ENCODE measurements at regions not wholly inside any gene's neighbourhood (a gene's known extent, or its start where the extent isn't known, plus 50 kb on each side); places are given as distances from the start of the nearest gene placed in this dataset.

GRCh38 chr10:10816447-10816846, 201.2 kb upstream of the CELF2 start:
- no peak overlapping the region for H3K4me3 Mint-ChIP-seq (ENCODE audit: unreplicated experiment)
- TF ChIP-seq CTCF (IDR thresholded peaks at IDR 0.05; ENCODE audit: partially characterized antibody, unreplicated experiment): no peak

GRCh38 chr10:10817609-10818008, 200.1 kb upstream of the CELF2 start:
- Mint-ChIP-seq H3K27ac (ENCODE audit: unreplicated experiment) (no peak overlapping the region), H3K27me3 (ENCODE audit: unreplicated experiment) (no peaks in the 10 kb centered on the region), H3K4me3 (ENCODE audit: unreplicated experiment) (no peak overlapping the region), H3K36me3 (ENCODE audit: unreplicated experiment) (peaks cover 12% of the 10 kb centered on the region), H3K9me3 (ENCODE audit: unreplicated experiment) (peaks cover 6% of the 10 kb centered on the region), H3K4me1 (ENCODE audit: low read depth, unreplicated experiment) (no peaks in the 10 kb centered on the region)
- TF ChIP-seq CTCF (IDR thresholded peaks at IDR 0.05; ENCODE audit: partially characterized antibody, unreplicated experiment): no peak
- no peak for DNase-seq

More at GRCh38 chr10:10816447-10816846, 201.2 kb upstream of the CELF2 start:
- Mint-ChIP-seq H3K27me3 (ENCODE audit: unreplicated experiment) (no peaks in the 10 kb centered on the region), H3K9me3 (ENCODE audit: unreplicated experiment) (peaks cover 7% of the 10 kb centered on the region), H3K36me3 (ENCODE audit: unreplicated experiment) (peaks cover 12% of the 10 kb centered on the region), H3K4me1 (ENCODE audit: low read depth, unreplicated experiment) (no peaks in the 10 kb centered on the region), H3K27ac (ENCODE audit: unreplicated experiment) (no peak overlapping the region)
- DNase-seq: no peak

GRCh38 chr10:10818082-10818481, 199.6 kb upstream of the CELF2 start:
- Mint-ChIP-seq H3K9me3 (ENCODE audit: unreplicated experiment) (peaks cover 4% of the 10 kb centered on the region), H3K27ac (ENCODE audit: unreplicated experiment) (no peak overlapping the region), H3K27me3 (ENCODE audit: unreplicated experiment) (no peaks in the 10 kb centered on the region), H3K36me3 (ENCODE audit: unreplicated experiment) (peaks cover 12% of the 10 kb centered on the region), H3K4me3 (ENCODE audit: unreplicated experiment) (no peak overlapping the region), H3K4me1 (ENCODE audit: low read depth, unreplicated experiment) (no peaks in the 10 kb centered on the region)
- TF ChIP-seq CTCF (IDR thresholded peaks at IDR 0.05; ENCODE audit: partially characterized antibody, unreplicated experiment): no peak
- no peak for DNase-seq

- no peak for DNase-seq
- Mint-ChIP-seq H3K27ac (ENCODE audit: unreplicated experiment) (no peak overlapping the region), H3K36me3 (ENCODE audit: unreplicated experiment) (peaks cover 12% of the 10 kb centered on the region), H3K27me3 (ENCODE audit: unreplicated experiment) (no peaks in the 10 kb centered on the region), H3K4me3 (ENCODE audit: unreplicated experiment) (no peak overlapping the region), H3K9me3 (ENCODE audit: unreplicated experiment) (peaks cover 4% of the 10 kb centered on the region), H3K4me1 (ENCODE audit: low read depth, unreplicated experiment) (no peaks in the 10 kb centered on the region)
- no peak for TF ChIP-seq CTCF (IDR thresholded peaks at IDR 0.05; ENCODE audit: partially characterized antibody, unreplicated experiment)
Observed at GRCh38 chr10:10819206-10819856, 198.3 kb upstream of the CELF2 start.

GRCh38 chr10:10821926-10822325, 195.7 kb upstream of the CELF2 start:
- Mint-ChIP-seq H3K4me3 (ENCODE audit: unreplicated experiment) (no peak overlapping the region), H3K4me1 (ENCODE audit: low read depth, unreplicated experiment) (no peaks in the 10 kb centered on the region), H3K27me3 (ENCODE audit: unreplicated experiment) (no peaks in the 10 kb centered on the region), H3K36me3 (ENCODE audit: unreplicated experiment) (peaks cover 12% of the 10 kb centered on the region), H3K27ac (ENCODE audit: unreplicated experiment) (no peak overlapping the region), H3K9me3 (ENCODE audit: unreplicated experiment) (peaks cover 2% of the 10 kb centered on the region)
- no peak for DNase-seq
- TF ChIP-seq CTCF (IDR thresholded peaks at IDR 0.05; ENCODE audit: partially characterized antibody, unreplicated experiment): no peak
